GM12864 (cell line): ENCODE measurements at regions not wholly inside any gene's neighbourhood (a gene's known extent, or its start where the extent isn't known, plus 50 kb on each side); places are given as distances from the start of the nearest gene placed in this dataset.

Experiments used
- DNase-seq: peaks from one replicate; pipeline ENCODE4 v3.0.0-alpha.2; 2011; ENCODE audit warnings: low read depth
- H3K4me3 ChIP-seq: 2 replicates; pipeline ENCODE4 v1.5.1; 2011; ENCODE audit warnings: mild to moderate bottlenecking, low read depth, low read length, control low read depth
- TF ChIP-seq, protein P1 (sequence below): IDR thresholded peaks from 2 replicates; pipeline ENCODE4 v1.5.1; 2011; ENCODE audit warnings: low read depth, mild to moderate bottlenecking, moderate library complexity, low read length, control low read depth, inconsistent platforms; ENCODE audit errors: missing control alignments

DNA sequence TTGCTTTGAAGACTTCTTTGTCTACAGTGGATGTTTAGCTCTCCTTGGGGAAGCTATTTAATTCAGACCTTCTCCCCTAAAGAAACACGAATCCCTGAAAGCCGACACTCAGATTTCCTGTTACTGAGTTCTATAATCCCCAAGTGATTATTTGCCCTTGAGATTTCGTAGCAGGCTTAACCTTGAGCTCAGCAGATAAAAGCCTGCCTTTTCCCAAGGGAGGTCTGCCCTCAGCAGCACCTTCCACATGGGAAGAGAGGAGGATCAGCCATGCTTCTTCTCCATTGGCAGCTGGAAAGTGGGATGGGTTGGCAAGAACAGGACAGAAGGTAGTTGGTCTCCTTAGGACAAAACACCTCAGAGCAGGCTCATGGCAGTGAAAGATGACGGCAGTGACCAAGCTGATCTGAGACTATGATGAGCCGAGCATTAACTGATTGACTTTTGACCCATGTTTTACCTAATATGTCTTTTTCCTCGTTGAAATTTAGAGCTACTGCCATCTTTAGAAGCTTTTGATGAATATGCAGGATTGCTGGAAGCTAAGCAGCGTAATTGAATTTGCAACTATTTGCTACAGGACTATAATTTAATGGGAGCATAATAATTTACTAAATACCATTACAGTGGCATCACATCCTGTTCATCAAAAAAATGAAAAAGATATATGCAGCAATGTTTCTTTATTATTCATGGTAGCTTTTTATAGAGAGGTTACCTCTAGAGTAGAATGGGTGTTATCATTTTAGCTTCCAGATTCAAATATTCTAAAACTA, 511.1 kb upstream of the ID2 start:
- H3K4me3 ChIP-seq = no peak overlapping the region
- TF ChIP-seq, protein P1, sequence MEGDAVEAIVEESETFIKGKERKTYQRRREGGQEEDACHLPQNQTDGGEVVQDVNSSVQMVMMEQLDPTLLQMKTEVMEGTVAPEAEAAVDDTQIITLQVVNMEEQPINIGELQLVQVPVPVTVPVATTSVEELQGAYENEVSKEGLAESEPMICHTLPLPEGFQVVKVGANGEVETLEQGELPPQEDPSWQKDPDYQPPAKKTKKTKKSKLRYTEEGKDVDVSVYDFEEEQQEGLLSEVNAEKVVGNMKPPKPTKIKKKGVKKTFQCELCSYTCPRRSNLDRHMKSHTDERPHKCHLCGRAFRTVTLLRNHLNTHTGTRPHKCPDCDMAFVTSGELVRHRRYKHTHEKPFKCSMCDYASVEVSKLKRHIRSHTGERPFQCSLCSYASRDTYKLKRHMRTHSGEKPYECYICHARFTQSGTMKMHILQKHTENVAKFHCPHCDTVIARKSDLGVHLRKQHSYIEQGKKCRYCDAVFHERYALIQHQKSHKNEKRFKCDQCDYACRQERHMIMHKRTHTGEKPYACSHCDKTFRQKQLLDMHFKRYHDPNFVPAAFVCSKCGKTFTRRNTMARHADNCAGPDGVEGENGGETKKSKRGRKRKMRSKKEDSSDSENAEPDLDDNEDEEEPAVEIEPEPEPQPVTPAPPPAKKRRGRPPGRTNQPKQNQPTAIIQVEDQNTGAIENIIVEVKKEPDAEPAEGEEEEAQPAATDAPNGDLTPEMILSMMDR = no peak
- DNase-seq = no peak

DNA sequence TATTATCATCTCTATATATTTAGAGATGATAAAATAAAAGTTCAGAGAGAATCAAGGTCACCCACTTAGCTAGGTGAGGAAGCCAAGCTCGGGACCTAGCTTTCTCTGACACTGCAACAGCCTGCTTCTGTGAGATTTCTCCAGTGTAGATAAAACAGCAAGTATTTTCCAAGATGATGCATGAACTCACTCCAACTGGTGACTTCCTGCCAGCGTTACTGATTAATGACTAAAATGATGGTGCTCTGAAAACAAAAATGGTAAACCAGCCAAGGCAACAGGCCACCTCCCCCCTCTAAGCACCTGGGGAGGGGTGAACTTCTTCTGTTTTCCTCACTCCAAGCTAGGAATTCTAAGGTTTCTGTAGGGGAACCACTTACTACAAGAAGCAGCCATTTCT, 510.2 kb upstream of the ID2 start:
- no peak for DNase-seq
- no peak overlapping the region for H3K4me3 ChIP-seq
- TF ChIP-seq, protein P1 = no peak

DNA sequence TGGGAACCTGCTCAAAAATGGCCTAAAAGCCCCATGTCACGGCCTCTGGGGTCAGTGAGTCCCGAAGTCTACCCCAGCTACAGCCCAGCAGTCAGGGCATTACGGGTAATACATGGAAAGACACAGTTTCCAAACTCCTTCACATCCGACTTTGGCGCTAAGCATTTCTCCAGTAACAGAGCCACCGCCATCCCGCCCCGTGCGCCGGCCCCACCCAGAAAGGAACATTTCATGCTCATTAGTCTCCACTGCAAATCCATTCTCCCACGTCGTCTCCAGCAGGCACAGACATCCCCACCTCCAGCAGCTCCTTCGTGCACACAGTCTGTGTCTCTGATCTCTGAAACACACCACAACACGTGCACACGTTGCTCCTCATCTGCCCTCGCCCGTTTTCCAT, 509.2 kb upstream of the ID2 start:
- DNase-seq = no peak
- TF ChIP-seq, protein P1 = no peak

DNA sequence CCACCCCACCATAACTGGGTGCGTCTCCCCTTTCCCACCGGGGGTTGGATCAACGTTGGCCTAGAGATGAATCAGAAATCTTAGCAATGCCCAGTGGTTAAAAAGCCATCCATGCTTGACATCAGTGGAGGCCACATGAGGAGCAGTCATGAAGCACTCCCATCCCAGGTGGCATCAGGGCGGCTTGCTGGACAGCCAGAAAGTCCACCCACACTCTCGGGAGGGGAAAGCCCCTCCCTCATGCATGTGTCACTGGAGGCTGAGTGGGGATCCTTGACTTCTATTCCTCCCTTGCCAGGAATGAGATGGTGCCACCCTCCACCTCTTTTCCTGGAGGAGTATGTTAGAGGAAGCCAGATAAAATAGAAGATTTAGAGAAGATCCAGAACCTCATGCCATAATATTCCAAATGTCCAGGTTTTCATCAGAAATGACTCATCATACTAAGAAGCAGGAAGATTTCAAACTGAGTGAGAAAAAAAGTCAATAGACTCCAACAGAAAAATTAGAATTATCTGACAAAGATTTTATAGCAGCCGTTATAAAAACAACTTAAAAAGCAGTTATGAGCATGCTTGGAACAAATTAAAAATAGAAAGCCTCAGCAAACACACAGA, 507.1 kb upstream of the ID2 start:
- DNase-seq = no peak
- TF ChIP-seq, protein P1 = no peak
- no peak overlapping the region for H3K4me3 ChIP-seq

More for the DNA sequence above, 509.2 kb upstream of the ID2 start:
- no peak overlapping the region for H3K4me3 ChIP-seq

DNA sequence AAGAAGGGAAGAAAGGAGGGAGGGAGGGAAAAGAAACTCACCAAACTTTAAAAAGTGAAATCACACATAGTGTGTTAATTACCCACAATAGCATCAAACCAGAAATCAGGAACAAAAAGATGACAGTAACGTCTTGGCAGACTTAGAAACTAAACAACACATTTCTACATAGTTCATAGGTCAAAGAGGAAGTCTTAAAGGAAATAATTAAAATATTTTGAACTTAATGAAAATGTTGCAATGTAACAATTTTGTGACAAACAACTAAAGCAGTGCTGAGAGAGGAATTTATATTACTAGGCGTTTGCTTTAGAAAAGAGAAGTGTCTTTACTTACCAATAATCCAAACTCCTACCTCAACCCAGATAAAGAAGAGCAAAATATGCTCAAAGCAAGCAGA, 505.0 kb upstream of the ID2 start:
- TF ChIP-seq, protein P1 = no peak
- no peak for DNase-seq

DNA sequence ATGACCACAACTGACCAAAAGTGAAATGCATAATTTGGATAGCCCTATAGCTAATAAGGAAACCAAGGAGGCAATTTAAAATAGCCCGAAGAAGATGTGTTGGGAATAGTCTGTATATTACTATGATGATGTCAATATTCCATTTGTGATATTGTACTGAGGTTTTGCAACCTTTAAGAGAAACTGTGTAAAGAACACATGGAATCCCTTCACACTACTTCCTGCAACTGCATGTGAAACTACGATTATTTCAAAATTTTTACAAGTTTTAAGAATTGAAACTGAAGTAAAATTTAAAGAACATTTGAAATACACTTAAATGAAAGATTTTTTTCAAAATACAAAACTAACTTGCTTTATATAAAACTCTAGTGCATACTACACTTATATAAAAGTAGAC, 504.3 kb upstream of the ID2 start:
- no peak for DNase-seq
- H3K4me3 ChIP-seq = no peak overlapping the region
- TF ChIP-seq, protein P1 = no peak

More for the DNA sequence above, 505.0 kb upstream of the ID2 start:
- no peak overlapping the region for H3K4me3 ChIP-seq

DNA sequence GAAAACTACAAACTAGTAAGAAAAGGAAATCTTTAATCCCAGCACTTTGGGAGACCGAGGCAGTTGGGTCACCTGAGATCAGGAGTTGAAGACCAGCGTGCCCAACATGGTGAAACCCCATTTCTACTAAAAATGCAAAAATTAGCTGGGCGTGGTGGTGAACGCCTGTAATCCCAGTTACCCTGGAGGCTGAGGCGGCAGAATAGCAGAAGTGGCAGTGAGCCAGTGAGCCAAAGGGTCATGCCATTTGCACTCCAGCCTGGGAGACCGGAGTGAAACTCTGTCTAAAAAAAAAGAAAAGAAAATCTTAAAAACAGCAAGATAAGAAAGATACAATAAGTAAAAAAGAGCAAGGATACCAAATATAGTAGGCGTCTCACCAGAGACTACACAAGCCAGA, 502.9 kb upstream of the ID2 start:
- no peak overlapping the region for H3K4me3 ChIP-seq
- TF ChIP-seq, protein P1 = no peak
- no peak for DNase-seq
